ENCODE measurements at regions not wholly inside any gene's neighbourhood (a gene's known extent, or its start where the extent isn't known, plus 50 kb on each side); places are given as distances from the start of the nearest gene placed in this dataset.

DNA sequence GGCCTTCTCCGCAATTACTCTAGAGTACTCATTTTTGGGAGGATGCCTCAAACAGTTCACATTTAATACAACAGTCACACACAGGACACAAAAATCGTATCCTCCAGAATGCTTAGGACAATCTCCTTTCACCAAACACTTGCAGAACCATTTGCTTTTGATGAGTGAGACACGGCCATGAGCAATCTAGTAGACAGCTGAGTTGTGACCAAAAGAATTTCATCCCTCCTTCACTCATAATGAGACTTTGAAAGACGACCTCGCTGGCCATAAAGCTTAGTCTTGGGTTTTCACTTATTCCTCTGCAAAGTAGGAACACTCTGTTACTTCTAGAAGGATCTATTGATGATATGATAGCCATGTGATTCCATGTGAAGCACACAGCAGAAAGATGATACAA lies 87.5 kb upstream of the SLC35G4 start:
- Histone ChIP-seq H3K27ac (ENCODE audit: low read depth, low read length, poor library complexity, severe bottlenecking) (no peak overlapping the region), H4K20me1 (ENCODE audit: insufficient read depth, low read length) (no peaks in the 10 kb centered on the region), H3K4me1 (ENCODE audit: insufficient read depth, low read length, severe bottlenecking) (peaks cover 11% of the 10 kb centered on the region), H3K79me2 (ENCODE audit: insufficient read depth, low read length) (no peaks in the 10 kb centered on the region), H3K4me2 (ENCODE audit: low read length) (no peak overlapping the region), H3F3A (ENCODE audit: insufficient read depth, low read length) (no peaks in the 10 kb centered on the region), H3K9me3 (ENCODE audit: low read length) (no peaks in the 10 kb centered on the region), H3K9ac (ENCODE audit: low read length) (no peak overlapping the region), H3K27me3 (ENCODE audit: insufficient read depth, low read length) (no peaks in the 10 kb centered on the region), H3K36me3 (ENCODE audit: insufficient read depth, low read length) (no peaks in the 10 kb centered on the region), H2AFZ (ENCODE audit: low read length) (no peak overlapping the region), H3K9me2 (ENCODE audit: low read depth, low read length) (no peaks in the 10 kb centered on the region), H3K4me3 (ENCODE audit: low read depth, low read length, poor library complexity, severe bottlenecking) (no peak overlapping the region)
- no peak for TF ChIP-seq EZH2 (IDR thresholded peaks at IDR 0.05; ENCODE audit: borderline replicate concordance, low read length)
- no peak for TF ChIP-seq CTCF (IDR thresholded peaks at IDR 0.05; ENCODE audit: low read length)

DNA sequence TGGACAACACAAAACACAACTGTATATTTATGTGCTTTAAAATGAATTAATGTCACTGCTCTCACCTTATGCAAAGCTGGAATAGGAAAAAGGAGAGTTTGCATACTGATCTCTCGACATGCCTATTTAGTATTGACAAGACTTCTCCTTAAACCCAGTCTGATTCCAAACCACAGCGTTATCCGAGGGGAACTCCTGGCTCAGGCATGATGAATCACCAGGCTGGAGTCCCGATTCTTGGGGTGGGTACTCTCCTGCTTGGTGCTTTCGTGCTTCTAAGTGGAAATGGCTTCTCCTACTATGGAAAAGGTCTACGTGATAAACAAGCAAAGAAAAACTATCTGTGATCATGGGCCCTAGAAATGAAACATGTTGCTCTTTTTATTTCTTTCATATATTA lies 88.9 kb upstream of the SLC35G4 start:
- no peaks in the 10 kb centered on the region for H3K79me2 ChIP-seq (ENCODE audit: insufficient read depth, low read length)
- H3F3A ChIP-seq (ENCODE audit: insufficient read depth, low read length) = no peaks in the 10 kb centered on the region
- no peak overlapping the region for H2AFZ ChIP-seq (ENCODE audit: low read length)
- TF ChIP-seq EZH2 (IDR thresholded peaks at IDR 0.05; ENCODE audit: borderline replicate concordance, low read length) = no peak
- no peak for TF ChIP-seq CTCF (IDR thresholded peaks at IDR 0.05; ENCODE audit: low read length)
- no peak overlapping the region for H3K4me3 ChIP-seq (ENCODE audit: low read depth, low read length, poor library complexity, severe bottlenecking)
- H3K4me2 ChIP-seq (ENCODE audit: low read length) = no peak overlapping the region
- no peaks in the 10 kb centered on the region for H3K9me2 ChIP-seq (ENCODE audit: low read depth, low read length)
- no peak overlapping the region for H3K9ac ChIP-seq (ENCODE audit: low read length)
- no peaks in the 10 kb centered on the region for H3K9me3 ChIP-seq (ENCODE audit: low read length)
- peaks cover 11% of the 10 kb centered on the region for H3K4me1 ChIP-seq (ENCODE audit: insufficient read depth, low read length, severe bottlenecking)
- H3K36me3 ChIP-seq (ENCODE audit: insufficient read depth, low read length) = no peaks in the 10 kb centered on the region
- no peaks in the 10 kb centered on the region for H3K27me3 ChIP-seq (ENCODE audit: insufficient read depth, low read length)
- no peak overlapping the region for H3K27ac ChIP-seq (ENCODE audit: low read depth, low read length, poor library complexity, severe bottlenecking)
- H4K20me1 ChIP-seq (ENCODE audit: insufficient read depth, low read length) = no peaks in the 10 kb centered on the region

GRCh38 chr18:11518788-11519685 lies 90.4 kb upstream of the SLC35G4 start:
- no peaks in the 10 kb centered on the region for H3K36me3 ChIP-seq (ENCODE audit: insufficient read depth, low read length)
- no peaks in the 10 kb centered on the region for H3K79me2 ChIP-seq (ENCODE audit: insufficient read depth, low read length)
- no peak overlapping the region for H2AFZ ChIP-seq (ENCODE audit: low read length)
- no peaks in the 10 kb centered on the region for H3K9me3 ChIP-seq (ENCODE audit: low read length)
- no peaks in the 10 kb centered on the region for H3K9me2 ChIP-seq (ENCODE audit: low read depth, low read length)
- H4K20me1 ChIP-seq (ENCODE audit: insufficient read depth, low read length) = no peaks in the 10 kb centered on the region
- no peak overlapping the region for H3K4me2 ChIP-seq (ENCODE audit: low read length)
- no peak overlapping the region for H3K27ac ChIP-seq (ENCODE audit: low read depth, low read length, poor library complexity, severe bottlenecking)
- no peak overlapping the region for H3K4me3 ChIP-seq (ENCODE audit: low read depth, low read length, poor library complexity, severe bottlenecking)
- no peaks in the 10 kb centered on the region for H3K27me3 ChIP-seq (ENCODE audit: insufficient read depth, low read length)
- no peaks in the 10 kb centered on the region for H3F3A ChIP-seq (ENCODE audit: insufficient read depth, low read length)
- TF ChIP-seq EZH2 (IDR thresholded peaks at IDR 0.05; ENCODE audit: borderline replicate concordance, low read length) (no peak), CTCF (IDR thresholded peaks at IDR 0.05; ENCODE audit: low read length) (peak; percentile 98)
- no peak overlapping the region for H3K9ac ChIP-seq (ENCODE audit: low read length)
- peaks cover 13% of the 10 kb centered on the region for H3K4me1 ChIP-seq (ENCODE audit: insufficient read depth, low read length, severe bottlenecking)
